ENCODE measurements at regions not wholly inside any gene's neighbourhood (a gene's known extent, or its start where the extent isn't known, plus 50 kb on each side); places are given as distances from the start of the nearest gene placed in this dataset.

DNA sequence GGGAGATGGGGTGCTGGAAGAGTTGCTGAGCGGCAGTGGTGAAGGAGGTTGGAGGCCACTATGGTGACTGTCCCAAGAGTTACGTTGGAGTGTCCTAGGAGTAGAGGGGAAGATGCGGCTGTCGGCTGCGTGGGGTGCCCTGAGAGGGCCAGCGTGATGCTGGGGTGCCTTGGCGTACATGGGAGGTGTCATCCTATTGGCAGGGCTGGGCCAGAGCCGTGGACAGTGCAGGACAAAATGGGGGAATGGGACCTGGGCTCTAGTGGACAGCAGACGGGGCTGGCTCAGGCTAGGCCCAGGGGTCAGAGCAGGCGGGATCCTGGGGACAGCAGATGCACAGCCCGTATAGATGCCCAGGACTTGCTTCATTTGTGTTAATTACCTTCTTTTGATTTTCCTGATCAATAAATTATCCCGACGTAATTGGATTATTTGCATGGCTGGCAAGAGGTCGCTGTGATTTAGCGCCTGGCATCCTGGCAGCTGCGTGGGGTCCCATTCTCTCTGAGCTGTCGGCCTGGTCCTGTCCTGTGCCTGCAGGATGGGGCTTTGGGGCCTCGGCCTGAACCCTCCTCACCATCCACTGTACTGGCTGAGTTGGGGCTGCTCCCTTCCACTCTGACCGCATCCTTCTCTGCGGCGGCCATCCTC, 203.9 kb upstream of the C14orf180 start:
- Histone ChIP-seq H3K27me3 (ENCODE audit: insufficient read depth, low read length) (no peaks in the 10 kb centered on the region), H3K27ac (ENCODE audit: low read depth, low read length) (no peak overlapping the region), H4K20me1 (ENCODE audit: insufficient read depth, low read length) (no peaks in the 10 kb centered on the region), H3K36me3 (ENCODE audit: insufficient read depth, low read length) (no peaks in the 10 kb centered on the region), H3K4me2 (ENCODE audit: insufficient read depth, low read length) (no peak overlapping the region), H3K79me2 (ENCODE audit: insufficient read depth, low read length) (no peaks in the 10 kb centered on the region), H2AFZ (ENCODE audit: low read length) (no peak overlapping the region), H3K4me3 (ENCODE audit: insufficient read depth, low read length) (no peak overlapping the region), H3K4me1 (ENCODE audit: insufficient read depth, low read length) (no peaks in the 10 kb centered on the region), H3K9me3 (ENCODE audit: low read depth, low read length) (no peaks in the 10 kb centered on the region)
- TF ChIP-seq CTCF (IDR thresholded peaks at IDR 0.05; ENCODE audit: extremely low read depth, low read depth, low read length) = no peak
- no peak for DNase-seq (ENCODE audit: insufficient read length, low spot score, missing footprints)

DNA sequence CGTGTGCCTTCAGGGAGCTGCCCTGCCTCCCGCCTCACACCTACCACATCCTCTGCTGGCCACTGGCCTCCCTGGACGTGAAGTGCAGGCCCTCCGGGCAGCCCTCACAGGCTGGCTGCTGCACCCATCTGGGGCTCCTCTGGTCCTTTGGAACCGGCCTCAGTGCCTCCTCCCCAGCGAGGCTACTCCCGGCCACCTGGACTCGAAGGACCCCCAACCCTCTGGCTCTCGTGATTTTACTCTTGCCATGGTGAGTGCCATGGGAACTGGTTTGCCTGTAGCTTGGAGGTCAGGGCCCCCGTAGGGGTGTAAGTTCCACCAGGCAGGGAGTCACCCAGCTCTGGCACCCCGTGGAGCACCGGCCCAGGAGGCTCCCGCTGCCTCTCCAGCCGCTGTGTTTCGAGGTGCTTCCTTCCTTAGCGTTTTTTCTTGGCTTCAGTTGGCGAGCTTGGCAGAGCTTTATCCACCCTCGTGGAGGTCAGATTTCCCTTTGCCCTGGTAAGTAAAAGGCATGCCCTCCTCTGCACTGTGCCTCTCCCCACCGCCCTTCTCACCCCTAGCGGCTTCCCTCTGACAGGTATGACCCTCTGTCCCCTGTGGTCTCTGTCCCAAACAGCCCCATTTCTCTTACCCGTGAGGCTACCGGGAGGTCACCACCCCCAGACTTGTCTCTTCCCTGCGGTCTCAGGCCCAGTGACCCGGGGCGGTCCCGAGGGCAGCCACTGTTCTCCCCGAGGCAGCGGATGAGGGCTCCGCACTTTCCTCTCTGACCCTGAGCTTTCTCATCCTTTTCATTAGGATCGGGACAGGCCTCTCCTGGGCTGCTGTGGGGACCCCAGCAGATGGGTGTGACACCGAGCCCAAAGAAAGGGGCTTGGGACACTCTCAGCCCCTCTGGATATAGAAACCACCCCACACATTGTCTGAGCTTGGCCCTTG, 203.1 kb upstream of the C14orf180 start:
- no peak overlapping the region for H3K4me3 ChIP-seq (ENCODE audit: insufficient read depth, low read length)
- H3K27me3 ChIP-seq (ENCODE audit: insufficient read depth, low read length) = no peaks in the 10 kb centered on the region
- H3K27ac ChIP-seq (ENCODE audit: low read depth, low read length) = no peak overlapping the region
- H3K4me2 ChIP-seq (ENCODE audit: insufficient read depth, low read length) = no peak overlapping the region
- no peak for DNase-seq (ENCODE audit: insufficient read length, low spot score, missing footprints)
- no peaks in the 10 kb centered on the region for H3K79me2 ChIP-seq (ENCODE audit: insufficient read depth, low read length)
- no peak overlapping the region for H2AFZ ChIP-seq (ENCODE audit: low read length)
- no peaks in the 10 kb centered on the region for H4K20me1 ChIP-seq (ENCODE audit: insufficient read depth, low read length)
- H3K36me3 ChIP-seq (ENCODE audit: insufficient read depth, low read length) = no peaks in the 10 kb centered on the region
- no peaks in the 10 kb centered on the region for H3K4me1 ChIP-seq (ENCODE audit: insufficient read depth, low read length)
- no peak for TF ChIP-seq CTCF (IDR thresholded peaks at IDR 0.05; ENCODE audit: extremely low read depth, low read depth, low read length)
- no peaks in the 10 kb centered on the region for H3K9me3 ChIP-seq (ENCODE audit: low read depth, low read length)

DNA sequence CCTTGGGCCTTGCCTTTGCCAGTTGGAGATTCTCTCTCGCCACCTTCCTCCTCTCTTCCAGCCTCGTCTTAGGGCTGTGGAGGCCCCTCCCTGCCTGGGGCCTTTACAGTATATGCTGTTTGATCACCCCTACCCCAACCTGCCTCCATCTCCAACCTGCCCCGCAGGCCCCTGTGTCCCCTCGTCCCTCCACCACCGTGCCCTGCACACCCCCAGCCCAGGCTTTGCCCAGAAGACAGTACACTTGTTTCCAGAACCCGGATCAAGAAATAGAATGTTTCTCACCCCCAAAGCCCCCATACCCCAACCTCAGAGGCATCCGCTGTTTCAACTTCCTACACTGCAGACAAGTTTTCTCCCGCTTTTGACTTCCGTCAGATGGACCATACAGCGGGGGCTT, 202.3 kb upstream of the C14orf180 start:
- Histone ChIP-seq H2AFZ (ENCODE audit: low read length) (no peak overlapping the region), H3K36me3 (ENCODE audit: insufficient read depth, low read length) (no peaks in the 10 kb centered on the region), H3K27me3 (ENCODE audit: insufficient read depth, low read length) (no peaks in the 10 kb centered on the region), H3K4me1 (ENCODE audit: insufficient read depth, low read length) (no peaks in the 10 kb centered on the region), H3K4me2 (ENCODE audit: insufficient read depth, low read length) (no peak overlapping the region), H3K4me3 (ENCODE audit: insufficient read depth, low read length) (no peak overlapping the region), H3K9me3 (ENCODE audit: low read depth, low read length) (no peaks in the 10 kb centered on the region), H3K79me2 (ENCODE audit: insufficient read depth, low read length) (no peaks in the 10 kb centered on the region), H4K20me1 (ENCODE audit: insufficient read depth, low read length) (no peaks in the 10 kb centered on the region), H3K27ac (ENCODE audit: low read depth, low read length) (no peak overlapping the region)
- DNase-seq (ENCODE audit: insufficient read length, low spot score, missing footprints) = no peak
- TF ChIP-seq CTCF (IDR thresholded peaks at IDR 0.05; ENCODE audit: extremely low read depth, low read depth, low read length) = no peak

- Histone ChIP-seq H3K9me3 (ENCODE audit: low read depth, low read length) (no peaks in the 10 kb centered on the region), H3K4me2 (ENCODE audit: insufficient read depth, low read length) (no peak overlapping the region), H3K4me1 (ENCODE audit: insufficient read depth, low read length) (no peaks in the 10 kb centered on the region), H3K27ac (ENCODE audit: low read depth, low read length) (no peak overlapping the region), H2AFZ (ENCODE audit: low read length) (no peak overlapping the region), H3K4me3 (ENCODE audit: insufficient read depth, low read length) (no peak overlapping the region), H3K36me3 (ENCODE audit: insufficient read depth, low read length) (no peaks in the 10 kb centered on the region), H3K27me3 (ENCODE audit: insufficient read depth, low read length) (no peaks in the 10 kb centered on the region), H4K20me1 (ENCODE audit: insufficient read depth, low read length) (no peaks in the 10 kb centered on the region), H3K79me2 (ENCODE audit: insufficient read depth, low read length) (no peaks in the 10 kb centered on the region)
- DNase-seq (ENCODE audit: insufficient read length, low spot score, missing footprints) = peak; percentile 17
- TF ChIP-seq CTCF (IDR thresholded peaks at IDR 0.05; ENCODE audit: extremely low read depth, low read depth, low read length) = no peak
These were observed 200.9 kb upstream of the C14orf180 start for GRCh38 chr14:104378698-104379113.
